ENCODE measurements at regions not wholly inside any gene's neighbourhood (a gene's known extent, or its start where the extent isn't known, plus 50 kb on each side); places are given as distances from the start of the nearest gene placed in this dataset.

DNA sequence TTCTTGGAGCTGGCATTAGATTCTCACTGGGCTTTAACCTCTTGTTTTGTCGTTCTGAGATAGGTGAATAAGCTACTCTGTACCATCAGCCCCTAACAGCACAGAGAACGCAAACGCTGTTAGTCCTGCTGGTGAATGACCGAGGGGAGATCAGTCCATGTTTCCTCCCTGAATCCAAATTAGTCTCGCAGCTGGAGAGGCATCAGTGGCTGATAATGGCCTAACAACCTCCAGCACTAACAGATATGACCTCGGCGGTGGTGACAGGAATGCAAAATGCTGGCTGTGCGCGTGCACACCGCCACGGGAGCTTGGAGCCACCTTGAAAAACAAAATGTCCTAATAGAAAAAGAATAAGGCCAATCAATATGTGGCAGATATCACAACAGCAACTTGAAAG lies 77.6 kb upstream of the IRX1 start (continued):
- TF ChIP-seq, protein P1, sequence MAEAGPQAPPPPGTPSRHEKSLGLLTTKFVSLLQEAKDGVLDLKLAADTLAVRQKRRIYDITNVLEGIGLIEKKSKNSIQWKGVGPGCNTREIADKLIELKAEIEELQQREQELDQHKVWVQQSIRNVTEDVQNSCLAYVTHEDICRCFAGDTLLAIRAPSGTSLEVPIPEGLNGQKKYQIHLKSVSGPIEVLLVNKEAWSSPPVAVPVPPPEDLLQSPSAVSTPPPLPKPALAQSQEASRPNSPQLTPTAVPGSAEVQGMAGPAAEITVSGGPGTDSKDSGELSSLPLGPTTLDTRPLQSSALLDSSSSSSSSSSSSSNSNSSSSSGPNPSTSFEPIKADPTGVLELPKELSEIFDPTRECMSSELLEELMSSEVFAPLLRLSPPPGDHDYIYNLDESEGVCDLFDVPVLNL (IDR thresholded peaks at IDR 0.05; ENCODE audit: low read depth, low read length) = no peak
- no peak for TF ChIP-seq RAD21 (IDR thresholded peaks at IDR 0.05; ENCODE audit: insufficient read depth, low read depth, low read length)
- TF ChIP-seq RELA (IDR thresholded peaks at IDR 0.05; ENCODE audit: borderline replicate concordance, partially characterized antibody) = no peak
- TF ChIP-seq POLR2A (IDR thresholded peaks at IDR 0.05; ENCODE audit: low read depth, low read length) = no peak
- no peak for TF ChIP-seq MYB (IDR thresholded peaks at IDR 0.05; ENCODE audit: borderline replicate concordance, low read depth, low read length)

GRCh38 chr5:3517348-3517747 lies 78.3 kb upstream of the IRX1 start:
- in situ Hi-C loops (cut with MboI) (no loop called here), intact Hi-C loops (cut with micrococcal nuclease; ENCODE audit: unreplicated experiment) (no loop called here)
- no TSS peak for BruUV-seq (replicated peaks)
- no peak for FAIRE-seq
- Histone ChIP-seq H3K27me3 (replicated peaks in 1 of 2; ENCODE audit: control insufficient read depth in 2 of 2, insufficient read depth in 2 of 2, low read length in 1 of 2) (no peaks in the 10 kb centered on the region), H3K4me1 (ENCODE audit: control insufficient read depth, insufficient read depth, low read length) (no peaks in the 10 kb centered on the region), H3K36me3 (ENCODE audit: control insufficient read depth in 2 of 2, insufficient read depth in 2 of 2, low read length in 1 of 2) (no peaks in the 10 kb centered on the region), H3K27ac (ENCODE audit: control insufficient read depth, insufficient read depth) (no peak overlapping the region), H3K4me3 (no peak overlapping the region), H3K79me2 (ENCODE audit: control insufficient read depth, insufficient read depth, low read length) (no peaks in the 10 kb centered on the region), H3K9me3 (replicated peaks; ENCODE audit: control insufficient read depth, insufficient read depth, low read length) (no peaks in the 10 kb centered on the region; the same call in 2 of the 3 replicates), H3K9ac (ENCODE audit: control insufficient read depth, insufficient read depth, low read length) (no peak overlapping the region), H4K20me1 (ENCODE audit: control insufficient read depth, insufficient read depth) (no peaks in the 10 kb centered on the region), H3K4me2 (ENCODE audit: control insufficient read depth, insufficient read depth) (no peak overlapping the region), H2AFZ (ENCODE audit: control insufficient read depth, low read depth, low read length) (no peak overlapping the region)
- POLR2A ChIA-PET = no interaction called here
- DNase-seq (ENCODE audit: low read depth, low spot score) = no peak
- RAD21 ChIA-PET (ENCODE audit: unreplicated experiment) = no interaction called here
- ATAC-seq = no peak
- 14% methylated on average over 9 of the region's 9 CpGs for WGBS (ENCODE audit: insufficient coverage, insufficient replicate concordance, low lambda C conversion rate, missing lambda C conversion rate)
- SMC1A ChIA-PET (ENCODE audit: uncharacterized antibody, unreplicated experiment) = no interaction called here
- CTCF ChIA-PET = no interaction called here
- TF ChIP-seq CEBPB (IDR thresholded peaks at IDR 0.05; ENCODE audit: borderline replicate concordance in 1 of 2, low read depth in 2 of 2, low read length in 2 of 2) (no peak), CREM (IDR thresholded peaks at IDR 0.05; ENCODE audit: low read depth) (no peak), YBX1 (IDR thresholded peaks at IDR 0.05) (no peak), ZNF687 (IDR thresholded peaks at IDR 0.05) (no peak), GATAD2B (conservative IDR thresholded peaks at IDR 0.05; ENCODE audit: low read depth) (no peak), NBN (IDR thresholded peaks at IDR 0.05) (no peak), FOXM1 (IDR thresholded peaks at IDR 0.05; ENCODE audit: low read depth, low read length) (no peak), JUND (IDR thresholded peaks at IDR 0.05; ENCODE audit: low read depth, low read length) (no peak), TARDBP (IDR thresholded peaks at IDR 0.05; ENCODE audit: borderline replicate concordance) (no peak)
- TF ChIP-seq, protein P2, sequence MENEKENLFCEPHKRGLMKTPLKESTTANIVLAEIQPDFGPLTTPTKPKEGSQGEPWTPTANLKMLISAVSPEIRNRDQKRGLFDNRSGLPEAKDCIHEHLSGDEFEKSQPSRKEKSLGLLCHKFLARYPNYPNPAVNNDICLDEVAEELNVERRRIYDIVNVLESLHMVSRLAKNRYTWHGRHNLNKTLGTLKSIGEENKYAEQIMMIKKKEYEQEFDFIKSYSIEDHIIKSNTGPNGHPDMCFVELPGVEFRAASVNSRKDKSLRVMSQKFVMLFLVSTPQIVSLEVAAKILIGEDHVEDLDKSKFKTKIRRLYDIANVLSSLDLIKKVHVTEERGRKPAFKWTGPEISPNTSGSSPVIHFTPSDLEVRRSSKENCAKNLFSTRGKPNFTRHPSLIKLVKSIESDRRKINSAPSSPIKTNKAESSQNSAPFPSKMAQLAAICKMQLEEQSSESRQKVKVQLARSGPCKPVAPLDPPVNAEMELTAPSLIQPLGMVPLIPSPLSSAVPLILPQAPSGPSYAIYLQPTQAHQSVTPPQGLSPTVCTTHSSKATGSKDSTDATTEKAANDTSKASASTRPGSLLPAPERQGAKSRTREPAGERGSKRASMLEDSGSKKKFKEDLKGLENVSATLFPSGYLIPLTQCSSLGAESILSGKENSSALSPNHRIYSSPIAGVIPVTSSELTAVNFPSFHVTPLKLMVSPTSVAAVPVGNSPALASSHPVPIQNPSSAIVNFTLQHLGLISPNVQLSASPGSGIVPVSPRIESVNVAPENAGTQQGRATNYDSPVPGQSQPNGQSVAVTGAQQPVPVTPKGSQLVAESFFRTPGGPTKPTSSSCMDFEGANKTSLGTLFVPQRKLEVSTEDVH (IDR thresholded peaks at IDR 0.05; ENCODE audit: low read depth, partially characterized antibody) = no peak
- TF ChIP-seq, protein P3, sequence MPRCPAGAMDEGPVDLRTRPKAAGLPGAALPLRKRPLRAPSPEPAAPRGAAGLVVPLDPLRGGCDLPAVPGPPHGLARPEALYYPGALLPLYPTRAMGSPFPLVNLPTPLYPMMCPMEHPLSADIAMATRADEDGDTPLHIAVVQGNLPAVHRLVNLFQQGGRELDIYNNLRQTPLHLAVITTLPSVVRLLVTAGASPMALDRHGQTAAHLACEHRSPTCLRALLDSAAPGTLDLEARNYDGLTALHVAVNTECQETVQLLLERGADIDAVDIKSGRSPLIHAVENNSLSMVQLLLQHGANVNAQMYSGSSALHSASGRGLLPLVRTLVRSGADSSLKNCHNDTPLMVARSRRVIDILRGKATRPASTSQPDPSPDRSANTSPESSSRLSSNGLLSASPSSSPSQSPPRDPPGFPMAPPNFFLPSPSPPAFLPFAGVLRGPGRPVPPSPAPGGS (IDR thresholded peaks at IDR 0.05; ENCODE audit: borderline replicate concordance, insufficient read depth, low read depth, low read length, poor library complexity, severe bottlenecking) = no peak
